ENCODE measurements at regions not wholly inside any gene's neighbourhood (a gene's known extent, or its start where the extent isn't known, plus 50 kb on each side); places are given as distances from the start of the nearest gene placed in this dataset.
A peak's percentile ranks its signal among the peaks of the same experiment; 100 is the strongest.
"Not testable (repeated sequence)": the region's sequence is repeated elsewhere in the genome, so short reads cannot be mapped to it uniquely, and the experiment has no call there.

- DNase-seq (ENCODE audit: low read depth) = no peak
Observed at GRCh38 chrX:143935601-143936000, 51.7 kb downstream of the UBE2NL start.

GRCh38 chrX:143940119-143940518, 56.2 kb downstream of the UBE2NL start:
- no peak for DNase-seq (ENCODE audit: low read depth)

- DNase-seq (ENCODE audit: low read depth) = no peak
Observed at GRCh38 chrX:143945171-143945570, 61.3 kb downstream of the UBE2NL start.

GRCh38 chrX:143964549-143964948, 80.7 kb downstream of the UBE2NL start:
- no peak for DNase-seq (ENCODE audit: low read depth)

- DNase-seq (ENCODE audit: low read depth) = no peak
Observed at GRCh38 chrX:143988356-143988755, 104.5 kb downstream of the UBE2NL start.

GRCh38 chrX:143994206-143994605, 110.3 kb downstream of the UBE2NL start:
- no peak for DNase-seq (ENCODE audit: low read depth)

- no peak for DNase-seq (ENCODE audit: low read depth)
Observed at GRCh38 chrX:143998261-143998660, 114.4 kb downstream of the UBE2NL start.

- DNase-seq (ENCODE audit: low read depth) = peak; percentile 0
Observed at GRCh38 chrX:144006811-144007210, 122.9 kb downstream of the UBE2NL start.

GRCh38 chrX:144040793-144041192, 156.9 kb downstream of the UBE2NL start:
- DNase-seq (ENCODE audit: low read depth) = no peak

GRCh38 chrX:144042271-144042670, 158.4 kb downstream of the UBE2NL start:
- no peak for DNase-seq (ENCODE audit: low read depth)

GRCh38 chrX:144075432-144075831, 191.6 kb downstream of the UBE2NL start:
- DNase-seq (ENCODE audit: low read depth) = no peak

GRCh38 chrX:144082237-144082636, 198.4 kb downstream of the UBE2NL start:
- not testable (repeated sequence) for DNase-seq (ENCODE audit: low read depth)

GRCh38 chrX:144089674-144090073, 205.8 kb downstream of the UBE2NL start:
- DNase-seq (ENCODE audit: low read depth) = not testable (repeated sequence)

GRCh38 chrX:144092116-144092515, 208.2 kb downstream of the UBE2NL start:
- not testable (repeated sequence) for DNase-seq (ENCODE audit: low read depth)

- DNase-seq (ENCODE audit: low read depth) = not testable (repeated sequence)
Observed at GRCh38 chrX:144119490-144119889, 235.6 kb downstream of the UBE2NL start.

GRCh38 chrX:144121566-144121965, 237.7 kb downstream of the UBE2NL start:
- DNase-seq (ENCODE audit: low read depth) = not testable (repeated sequence)

- DNase-seq (ENCODE audit: low read depth) = not testable (repeated sequence)
Observed at GRCh38 chrX:144127570-144128169, 243.8 kb downstream of the UBE2NL start.

- DNase-seq (ENCODE audit: low read depth) = not testable (repeated sequence)
Observed at GRCh38 chrX:144129511-144129910, 245.6 kb downstream of the UBE2NL start.

- DNase-seq (ENCODE audit: low read depth) = not testable (repeated sequence)
Observed at GRCh38 chrX:144130507-144130906, 246.6 kb downstream of the UBE2NL start.

- DNase-seq (ENCODE audit: low read depth) = not testable (repeated sequence)
Observed at GRCh38 chrX:144131080-144131479, 247.2 kb downstream of the UBE2NL start.

GRCh38 chrX:144134448-144135119, 250.7 kb downstream of the UBE2NL start:
- DNase-seq (ENCODE audit: low read depth) = not testable (repeated sequence)

- not testable (repeated sequence) for DNase-seq (ENCODE audit: low read depth)
Observed at GRCh38 chrX:144154474-144154873, 270.6 kb downstream of the UBE2NL start.

- DNase-seq (ENCODE audit: low read depth) = not testable (repeated sequence)
Observed at GRCh38 chrX:144185197-144185596, 301.3 kb downstream of the UBE2NL start.

- not testable (repeated sequence) for DNase-seq (ENCODE audit: low read depth)
Observed at GRCh38 chrX:144188489-144188888, 304.6 kb downstream of the UBE2NL start.
